Activated CD4-positive, alpha-beta memory T cell treated with anti-CD3 and anti-CD28 coated beads for 36 hours (primary cell): ENCODE measurements at regions not wholly inside any gene's neighbourhood (a gene's known extent, or its start where the extent isn't known, plus 50 kb on each side); places are given as distances from the start of the nearest gene placed in this dataset.
"Not testable (repeated sequence)": the region's sequence is repeated elsewhere in the genome, so short reads cannot be mapped to it uniquely, and the experiment has no call there.

Experiments
- CTCF ChIA-PET: fragments of 350-600 bp; sonication (Branson Sonifier 250); formaldehyde crosslinking; loops from one replicate; lab custom pipeline; 2021; ENCODE audit warnings: antibody characterized with exemption, inconsistent platforms; lab: Charles Lee
- POLR2A ChIA-PET: fragments of 350-600 bp; sonication (Branson Sonifier 250); formaldehyde crosslinking; loops from one replicate; lab custom pipeline; 2021; ENCODE audit warnings: antibody characterized with exemption; lab: Charles Lee
- DNase-seq: peaks from one replicate; pipeline ENCODE4 v3.0.0-alpha.2; 2020
- H3K27ac Mint-ChIP-seq: one replicate; pipeline ENCODE4 v1.8.0; 2021; ENCODE audit warnings: mixed read lengths
- H3K27me3 Mint-ChIP-seq: one replicate; pipeline ENCODE4 v1.8.0; 2021; ENCODE audit warnings: mixed read lengths
- H3K36me3 Mint-ChIP-seq: one replicate; pipeline ENCODE4 v1.8.0; 2021; ENCODE audit warnings: mixed read lengths
- H3K4me1 Mint-ChIP-seq: one replicate; pipeline ENCODE4 v1.8.0; 2021; ENCODE audit warnings: low read depth, mixed read lengths
- H3K4me3 Mint-ChIP-seq: one replicate; pipeline ENCODE4 v1.8.0; 2021; ENCODE audit warnings: mild to moderate bottlenecking, mixed read lengths
- H3K9me3 Mint-ChIP-seq: one replicate; pipeline ENCODE4 v1.8.0; 2021; ENCODE audit warnings: mixed read lengths
- intact Hi-C: fragments of 100-400 bp; cut with micrococcal nuclease; formaldehyde crosslinking; loops from one replicate; pipeline ENCODE4 v1.15.1; 2023

DNA sequence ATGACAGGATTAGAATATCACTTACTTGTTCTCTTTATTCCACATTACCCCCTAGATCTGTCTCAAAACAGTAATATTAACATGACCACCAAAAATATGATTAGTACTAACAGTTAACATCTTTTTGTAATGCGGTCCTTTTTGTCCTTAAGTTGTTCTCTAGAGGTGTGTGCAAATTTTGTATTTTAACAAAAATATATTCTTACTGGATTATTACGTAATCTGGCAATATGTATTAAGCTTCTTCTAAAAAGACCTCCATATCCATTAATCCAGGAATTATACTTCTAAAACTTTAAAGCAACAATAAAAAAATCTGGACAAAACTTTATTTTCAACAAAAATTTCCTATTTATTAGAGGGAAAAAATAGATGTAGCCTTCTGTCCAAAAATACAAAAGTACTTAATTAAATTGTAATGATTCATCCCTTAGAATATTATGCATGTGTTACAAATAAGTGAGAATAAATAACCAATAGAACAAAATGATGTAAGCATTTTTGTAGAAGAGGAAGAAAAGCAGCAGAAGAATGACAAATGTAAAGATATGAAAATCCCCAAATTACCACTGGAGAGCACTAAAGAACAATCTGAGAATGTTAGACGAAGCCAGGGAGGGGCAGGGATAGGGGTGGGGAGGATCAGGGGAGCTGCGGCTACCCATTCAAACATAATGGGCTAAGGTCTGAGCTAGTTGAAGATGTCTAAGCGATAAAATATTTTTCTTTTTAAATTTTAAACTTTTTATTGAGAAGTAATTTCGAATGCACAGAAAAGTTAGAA is 945.6 kb downstream of the MCTP2 start:
- CTCF ChIA-PET, result no interaction called here
- Mint-ChIP-seq H3K4me1 (no peaks in the 10 kb centered on the region), H3K9me3 (peaks cover 4% of the 10 kb centered on the region), H3K4me3 (no peak overlapping the region), H3K36me3 (no peaks in the 10 kb centered on the region), H3K27me3 (no peaks in the 10 kb centered on the region), H3K27ac (no peak overlapping the region)
- intact Hi-C loops, result no loop called here
- POLR2A ChIA-PET, result no interaction called here
- no peak for DNase-seq

DNA sequence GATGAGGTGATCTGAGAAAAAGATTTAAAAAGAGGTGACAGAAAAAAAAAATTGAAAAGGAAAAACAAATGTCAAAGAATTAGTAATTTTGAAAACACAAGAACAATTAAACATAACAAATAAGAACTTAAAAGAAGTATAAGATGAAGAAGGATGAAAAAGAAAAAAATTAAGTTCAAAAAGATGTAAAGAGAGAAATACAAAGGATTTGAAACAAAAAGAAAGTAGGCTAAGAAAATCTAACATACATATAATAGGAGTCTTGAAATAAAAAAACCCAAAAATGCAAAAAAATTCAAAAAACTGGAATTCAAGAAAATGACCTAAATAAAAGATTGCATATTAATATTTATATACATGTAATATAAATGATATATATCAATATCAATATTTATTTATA is 949.2 kb downstream of the MCTP2 start:
- no peak for DNase-seq
- POLR2A ChIA-PET, result no interaction called here
- CTCF ChIA-PET, result no interaction called here
- peaks cover 4% of the 10 kb centered on the region for H3K9me3 Mint-ChIP-seq
- H3K4me3 Mint-ChIP-seq, result no peak overlapping the region
- H3K27ac Mint-ChIP-seq, result no peak overlapping the region
- no peaks in the 10 kb centered on the region for H3K36me3 Mint-ChIP-seq
- no peaks in the 10 kb centered on the region for H3K4me1 Mint-ChIP-seq
- no peaks in the 10 kb centered on the region for H3K27me3 Mint-ChIP-seq
- intact Hi-C loops, result no loop called here

DNA sequence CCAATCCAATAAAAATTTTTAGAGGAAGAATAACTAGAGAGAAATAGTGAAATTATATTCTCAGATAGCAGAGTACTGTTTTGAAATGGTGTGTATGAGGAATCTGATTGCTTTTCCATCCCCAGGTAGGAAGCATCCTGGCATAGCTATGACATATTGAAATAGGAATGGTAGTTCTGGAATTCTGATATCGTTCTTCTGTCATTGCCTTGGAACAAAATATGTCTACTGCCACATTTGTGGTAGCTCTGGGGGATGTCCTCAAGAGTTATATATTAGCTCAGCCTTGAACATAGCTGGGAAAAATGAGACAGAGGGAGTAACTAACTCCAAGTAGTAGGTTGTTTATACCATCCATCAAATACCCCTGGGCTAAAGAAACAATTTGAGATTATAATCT is 950.7 kb downstream of the MCTP2 start:
- no peak for DNase-seq
- H3K4me3 Mint-ChIP-seq, result no peak overlapping the region
- H3K27me3 Mint-ChIP-seq, result no peaks in the 10 kb centered on the region
- intact Hi-C loops, result no loop called here
- peaks cover 4% of the 10 kb centered on the region for H3K9me3 Mint-ChIP-seq
- POLR2A ChIA-PET, result no interaction called here
- H3K36me3 Mint-ChIP-seq, result no peaks in the 10 kb centered on the region
- H3K27ac Mint-ChIP-seq, result no peak overlapping the region
- no peaks in the 10 kb centered on the region for H3K4me1 Mint-ChIP-seq
- CTCF ChIA-PET, result no interaction called here

DNA sequence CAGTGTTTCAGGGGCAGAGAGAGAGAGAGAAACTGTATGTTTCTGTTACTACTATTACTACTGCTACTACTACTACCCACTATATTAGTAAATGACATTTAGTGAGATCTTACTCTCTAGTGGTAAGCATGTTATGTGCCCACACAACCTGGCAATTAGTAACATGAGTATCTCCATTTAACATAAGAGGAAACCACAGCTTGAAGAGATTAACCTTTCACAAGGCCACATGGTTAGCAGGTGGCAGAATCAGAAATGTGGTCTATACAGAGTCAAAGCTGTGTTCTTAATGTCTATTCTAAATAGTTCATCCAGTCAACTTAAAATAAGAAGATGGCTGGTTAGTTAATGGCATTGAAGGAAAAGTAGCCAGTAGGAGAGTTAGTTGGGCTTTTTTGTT is 961.6 kb downstream of the MCTP2 start:
- no peak overlapping the region for H3K4me3 Mint-ChIP-seq
- peaks cover 6% of the 10 kb centered on the region for H3K9me3 Mint-ChIP-seq
- ChIA-PET CTCF (no interaction called here), POLR2A (no interaction called here)
- H3K27me3 Mint-ChIP-seq, result no peaks in the 10 kb centered on the region
- no peaks in the 10 kb centered on the region for H3K4me1 Mint-ChIP-seq
- intact Hi-C loops, result no loop called here
- H3K36me3 Mint-ChIP-seq, result no peaks in the 10 kb centered on the region
- no peak overlapping the region for H3K27ac Mint-ChIP-seq
- DNase-seq, result no peak

DNA sequence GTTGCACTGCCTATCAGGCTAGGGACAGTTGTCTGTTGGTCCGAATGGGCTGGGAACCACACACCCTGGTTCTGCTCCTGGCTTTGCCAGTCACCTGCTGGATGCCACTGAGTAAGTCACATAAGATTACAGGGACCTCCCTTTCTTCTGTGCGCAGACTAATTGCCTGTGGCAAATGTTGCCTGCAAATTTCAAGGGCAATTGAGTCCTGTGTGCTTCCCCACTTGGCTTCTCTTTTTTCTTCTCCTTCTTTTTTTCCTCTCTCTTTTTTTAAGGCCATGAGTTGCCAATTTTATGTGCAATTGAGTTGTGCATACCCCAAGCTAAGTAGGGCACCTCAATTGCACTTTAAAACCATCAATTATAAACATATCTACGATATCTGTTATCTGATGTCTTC is 963.4 kb downstream of the MCTP2 start:
- ChIA-PET POLR2A (no interaction called here), CTCF (no interaction called here)
- H3K27me3 Mint-ChIP-seq, result no peaks in the 10 kb centered on the region
- peaks cover 8% of the 10 kb centered on the region for H3K9me3 Mint-ChIP-seq
- no peaks in the 10 kb centered on the region for H3K4me1 Mint-ChIP-seq
- H3K4me3 Mint-ChIP-seq, result no peak overlapping the region
- no peaks in the 10 kb centered on the region for H3K36me3 Mint-ChIP-seq
- H3K27ac Mint-ChIP-seq, result no peak overlapping the region
- DNase-seq, result no peak
- intact Hi-C loops, result no loop called here

DNA sequence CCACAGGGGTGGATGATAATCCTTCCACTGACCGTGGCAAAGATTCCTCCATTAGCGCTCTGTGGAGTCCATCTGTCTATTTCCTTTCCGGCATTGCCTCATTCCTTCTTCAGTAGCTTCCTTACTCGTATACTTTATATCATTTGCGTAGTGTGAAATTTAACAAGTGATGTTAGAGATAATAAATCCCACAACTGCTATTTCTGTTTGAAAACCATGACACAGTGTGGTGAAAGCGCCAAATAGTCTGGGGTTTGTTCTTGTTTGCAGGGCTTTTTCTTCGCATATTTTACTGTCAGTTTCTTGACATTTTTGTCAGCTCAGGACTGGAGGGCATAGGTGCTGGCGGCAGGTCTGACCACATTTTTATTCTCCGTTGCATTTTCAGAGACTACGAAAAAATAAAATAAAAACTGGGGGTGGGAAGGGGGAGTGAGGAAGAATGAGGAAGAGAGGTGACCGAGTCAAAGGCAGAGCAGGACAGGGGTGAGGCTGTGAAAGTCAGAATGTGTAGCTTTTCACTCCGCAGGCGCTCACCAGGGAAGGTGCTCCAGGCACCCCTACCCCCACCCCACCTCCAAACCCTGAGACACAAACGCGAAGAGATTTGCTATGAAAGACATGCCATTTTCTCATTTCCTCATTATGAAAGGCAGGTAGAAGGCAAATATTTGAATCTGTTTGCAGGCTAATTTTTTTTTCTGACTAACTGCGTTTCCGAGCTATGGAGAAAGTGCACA is 965.0 kb downstream of the MCTP2 start:
- Mint-ChIP-seq H3K4me1 (no peaks in the 10 kb centered on the region), H3K36me3 (no peaks in the 10 kb centered on the region), H3K27ac (no peak overlapping the region), H3K4me3 (no peak overlapping the region), H3K9me3 (peaks cover 17% of the 10 kb centered on the region), H3K27me3 (no peaks in the 10 kb centered on the region)
- intact Hi-C loops, result no loop called here
- DNase-seq, result no peak
- POLR2A ChIA-PET, result no interaction called here
- CTCF ChIA-PET, result no interaction called here

DNA sequence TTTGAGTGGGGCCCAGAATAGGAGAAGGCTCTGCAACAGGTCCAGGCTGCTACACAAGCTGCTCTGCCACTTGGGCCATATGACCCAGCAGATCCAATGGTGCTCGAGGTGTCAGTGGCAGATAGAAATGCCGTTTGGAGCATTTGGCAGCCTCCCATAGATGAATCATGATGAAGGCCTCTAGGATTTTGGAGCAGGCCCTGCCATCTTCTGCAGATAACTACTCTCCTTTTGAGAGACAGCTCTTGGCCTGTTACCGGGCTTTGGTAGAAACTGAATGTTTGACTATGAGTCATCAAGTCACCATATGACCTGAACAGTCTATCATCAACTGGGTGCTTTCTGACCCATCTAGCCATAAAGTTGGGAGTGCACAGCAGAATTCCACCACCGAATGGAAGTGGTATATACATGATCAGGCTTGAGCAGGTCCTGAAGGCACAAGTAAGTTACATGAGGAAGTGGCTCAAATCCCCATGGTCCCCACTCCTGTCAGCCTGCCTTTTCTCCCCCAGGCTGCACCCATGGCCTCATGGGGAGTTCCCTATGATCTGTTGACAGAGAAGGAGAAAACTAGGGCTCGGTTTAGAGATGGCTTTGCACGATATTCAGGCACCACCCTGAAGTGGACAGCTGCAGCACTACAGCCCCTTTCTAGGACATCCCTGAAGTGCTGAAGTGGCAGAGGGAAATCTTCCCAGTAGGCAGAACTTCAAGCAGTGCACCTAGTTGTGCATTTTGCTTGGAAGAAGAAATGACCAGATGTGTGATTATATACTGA is 971.4 kb downstream of the MCTP2 start:
- no peaks in the 10 kb centered on the region for H3K36me3 Mint-ChIP-seq
- H3K4me1 Mint-ChIP-seq, result no peaks in the 10 kb centered on the region
- intact Hi-C loops, result no loop called here
- DNase-seq, result no peak
- no peak overlapping the region for H3K27ac Mint-ChIP-seq
- ChIA-PET CTCF (no interaction called here), POLR2A (no interaction called here)
- H3K27me3 Mint-ChIP-seq, result no peaks in the 10 kb centered on the region
- peaks cover 37% of the 10 kb centered on the region for H3K9me3 Mint-ChIP-seq
- no peak overlapping the region for H3K4me3 Mint-ChIP-seq

DNA sequence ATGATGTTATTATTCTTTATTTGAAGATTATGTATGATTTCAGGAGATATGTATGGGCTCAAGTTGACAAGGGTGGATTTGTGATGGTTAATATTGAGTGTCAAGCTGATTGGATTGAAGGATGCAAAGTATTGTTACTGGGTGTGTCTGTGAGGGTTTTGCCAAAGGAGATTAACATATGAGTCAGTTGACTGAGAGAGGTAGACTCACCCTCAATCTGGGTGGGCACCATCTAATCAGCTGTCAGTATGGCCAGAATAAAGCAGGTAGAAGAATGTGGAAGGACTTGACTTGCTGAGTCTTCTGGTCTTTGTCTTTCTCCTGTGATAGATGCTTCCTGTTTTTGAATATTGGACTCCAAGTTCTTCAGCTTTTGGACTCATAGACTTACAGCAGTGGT is 973.7 kb downstream of the MCTP2 start:
- no peak overlapping the region for H3K27ac Mint-ChIP-seq
- H3K9me3 Mint-ChIP-seq, result peaks cover 35% of the 10 kb centered on the region
- no peak overlapping the region for H3K4me3 Mint-ChIP-seq
- no peaks in the 10 kb centered on the region for H3K36me3 Mint-ChIP-seq
- no peaks in the 10 kb centered on the region for H3K4me1 Mint-ChIP-seq
- intact Hi-C loops, result no loop called here
- ChIA-PET CTCF (no interaction called here), POLR2A (no interaction called here)
- no peak for DNase-seq
- H3K27me3 Mint-ChIP-seq, result no peaks in the 10 kb centered on the region

DNA sequence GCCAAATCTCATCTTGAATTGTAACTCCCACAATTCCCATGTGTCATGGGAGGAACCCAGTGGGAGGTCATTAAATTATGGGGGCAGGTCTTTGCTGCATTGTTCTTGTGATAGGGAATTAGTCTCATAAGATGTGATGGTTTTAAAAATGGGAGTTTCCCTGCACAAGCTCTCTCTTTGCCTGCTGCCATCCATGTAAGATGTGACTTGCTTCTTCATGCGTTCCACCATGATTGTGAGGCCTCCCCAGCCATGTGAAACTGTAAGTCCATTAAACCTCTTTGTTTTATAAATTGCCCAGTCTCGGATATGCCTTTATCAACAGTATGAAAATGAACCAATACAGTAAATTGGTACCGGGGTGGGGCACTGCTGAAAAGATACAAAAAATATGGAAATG is 974.5 kb downstream of the MCTP2 start:
- H3K27ac Mint-ChIP-seq, H3K4me3 Mint-ChIP-seq, H3K4me1 Mint-ChIP-seq, DNase-seq, H3K36me3 Mint-ChIP-seq, POLR2A ChIA-PET, CTCF ChIA-PET, intact Hi-C loops, H3K27me3 Mint-ChIP-seq: not testable (repeated sequence)
- H3K9me3 Mint-ChIP-seq, result peaks cover 32% of the 10 kb centered on the region

DNA sequence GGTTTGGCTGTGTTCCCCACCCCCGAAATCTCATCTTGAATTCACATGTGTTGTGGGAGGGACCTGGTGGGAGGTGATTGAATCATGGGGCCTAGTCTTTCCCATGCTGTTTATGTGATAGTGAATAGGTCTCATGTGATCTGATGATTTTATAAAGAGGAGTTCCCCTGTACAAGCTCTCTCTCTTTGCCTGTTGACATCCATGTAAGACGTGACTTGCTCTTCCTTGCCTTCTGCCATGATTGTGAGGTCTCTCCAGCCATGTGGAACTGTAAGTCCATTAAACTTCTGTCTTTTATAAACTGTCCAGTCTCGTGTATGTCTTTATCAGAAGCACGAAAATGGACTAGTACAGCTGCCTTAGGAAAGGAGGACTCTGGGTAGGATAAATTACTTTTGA is 976.7 kb downstream of the MCTP2 start:
- DNase-seq, result no peak
- ChIA-PET CTCF (no interaction called here), POLR2A (no interaction called here)
- Mint-ChIP-seq H3K4me1 (no peaks in the 10 kb centered on the region), H3K27ac (no peak overlapping the region), H3K9me3 (peaks cover 30% of the 10 kb centered on the region), H3K36me3 (no peaks in the 10 kb centered on the region), H3K27me3 (no peaks in the 10 kb centered on the region), H3K4me3 (no peak overlapping the region)
- intact Hi-C loops, result no loop called here

DNA sequence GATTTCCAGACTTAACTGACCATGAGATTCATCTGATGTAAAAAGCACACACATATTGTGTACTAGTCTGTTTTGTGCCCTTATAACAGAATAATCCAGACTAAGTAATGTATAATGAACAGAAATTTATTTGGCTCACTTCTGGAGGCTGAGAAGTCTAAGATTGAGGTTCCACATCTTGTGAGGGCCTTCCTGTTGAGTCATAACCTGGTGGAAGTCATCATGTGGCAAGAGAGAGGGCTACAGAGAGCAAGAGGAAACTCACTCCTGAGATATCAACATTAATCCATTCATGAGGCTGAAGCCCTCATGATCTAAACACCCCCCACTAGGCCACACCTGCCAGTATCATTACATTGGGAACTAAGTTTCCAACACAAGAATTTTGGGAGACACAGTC is 977.6 kb downstream of the MCTP2 start:
- CTCF ChIA-PET, result interaction anchor here (0.7 kb wide), 1 partner anchor 106 kb away, joined by 3 read pairs; no protein-coding TSS in a partner anchor
- H3K4me1 Mint-ChIP-seq, result no peaks in the 10 kb centered on the region
- POLR2A ChIA-PET, result no interaction called here
- H3K27ac Mint-ChIP-seq, result no peak overlapping the region
- H3K36me3 Mint-ChIP-seq, result no peaks in the 10 kb centered on the region
- no peaks in the 10 kb centered on the region for H3K27me3 Mint-ChIP-seq
- no peak overlapping the region for H3K4me3 Mint-ChIP-seq
- no peak for DNase-seq
- intact Hi-C loops, result no loop called here
- H3K9me3 Mint-ChIP-seq, result peaks cover 28% of the 10 kb centered on the region

DNA sequence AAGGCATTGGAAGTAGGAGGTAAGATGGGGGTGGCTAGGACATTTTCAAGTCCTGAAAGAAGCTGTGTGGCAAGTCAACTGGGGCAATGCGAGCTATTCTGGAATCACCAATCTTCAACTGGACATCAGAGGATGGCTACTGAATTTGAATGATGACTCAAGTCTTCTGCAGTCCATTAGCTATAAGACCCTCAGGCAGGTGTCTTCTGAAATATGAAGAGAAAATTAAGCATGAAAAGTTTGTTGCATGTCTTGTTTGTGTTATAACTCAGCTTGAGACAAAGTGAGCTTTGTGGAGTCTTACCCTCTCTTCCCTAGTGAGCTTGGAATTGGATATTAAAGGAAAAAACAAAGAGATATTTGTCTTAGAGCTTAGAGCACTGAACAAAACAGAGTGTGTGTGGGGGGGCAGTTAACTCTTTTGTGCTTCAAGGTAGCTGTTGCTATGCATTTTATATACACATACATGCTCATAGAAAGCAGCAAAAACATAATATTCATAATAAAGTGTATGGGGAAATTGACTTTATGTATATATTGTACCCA is 979.1 kb downstream of the MCTP2 start:
- POLR2A ChIA-PET, result no interaction called here
- CTCF ChIA-PET, result no interaction called here

More for the DNA sequence above, 979.1 kb downstream of the MCTP2 start:
- H3K4me1 Mint-ChIP-seq, result no peaks in the 10 kb centered on the region
- H3K27ac Mint-ChIP-seq, result no peak overlapping the region
- no peaks in the 10 kb centered on the region for H3K36me3 Mint-ChIP-seq
- no peak overlapping the region for H3K4me3 Mint-ChIP-seq
- intact Hi-C loops, result no loop called here
- no peaks in the 10 kb centered on the region for H3K27me3 Mint-ChIP-seq
- H3K9me3 Mint-ChIP-seq, result peaks cover 20% of the 10 kb centered on the region
- DNase-seq, result no peak
